Activated naive CD8-positive, alpha-beta T cell treated with anti-CD3 and anti-CD28 coated beads for 36 hours (primary cell): ENCODE measurements at regions not wholly inside any gene's neighbourhood (a gene's known extent, or its start where the extent isn't known, plus 50 kb on each side); places are given as distances from the start of the nearest gene placed in this dataset.

Experiments used
- DNase-seq: peaks from one replicate; pipeline ENCODE4 v3.0.0; 2021
- H3K27ac Mint-ChIP-seq: one replicate; pipeline ENCODE4 v1.8.0; 2022; ENCODE audit warnings: mild to moderate bottlenecking, moderate library complexity, mixed read lengths
- H3K27me3 Mint-ChIP-seq: one replicate; pipeline ENCODE4 v1.8.0; 2022; ENCODE audit warnings: mild to moderate bottlenecking, mixed read lengths
- H3K36me3 Mint-ChIP-seq: one replicate; pipeline ENCODE4 v1.8.0; 2021; ENCODE audit warnings: mild to moderate bottlenecking, mixed read lengths
- H3K4me1 Mint-ChIP-seq: one replicate; pipeline ENCODE4 v1.8.0; 2021; ENCODE audit warnings: mixed read lengths
- H3K4me3 Mint-ChIP-seq: one replicate; pipeline ENCODE4 v1.8.0; 2022; ENCODE audit warnings: mild to moderate bottlenecking, moderate library complexity, mixed read lengths
- H3K9me3 Mint-ChIP-seq: one replicate; pipeline ENCODE4 v1.8.0; 2022; ENCODE audit warnings: mixed read lengths

DNA sequence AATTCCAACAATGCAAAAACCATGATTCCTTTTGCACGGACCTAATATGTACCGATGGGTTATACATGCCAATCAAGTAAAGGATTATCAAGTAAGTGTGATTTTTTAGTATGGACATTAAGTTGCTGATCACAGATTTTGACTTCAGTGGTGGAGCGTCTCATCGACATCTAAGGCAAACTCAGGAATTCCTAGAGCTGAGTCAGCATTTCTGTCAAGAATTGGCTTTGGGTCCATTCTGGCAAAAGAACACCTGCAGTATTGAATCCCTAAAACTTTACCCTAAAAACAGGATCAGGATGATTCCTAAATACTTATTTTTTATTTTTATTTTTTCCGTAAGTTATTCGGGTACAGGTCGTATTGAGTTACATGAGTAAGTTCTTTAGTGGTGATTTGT lies 83.6 kb downstream of the HPGD start:
- no peak overlapping the region for H3K4me3 Mint-ChIP-seq
- H3K36me3 Mint-ChIP-seq, result no peaks in the 10 kb centered on the region
- no peaks in the 10 kb centered on the region for H3K27me3 Mint-ChIP-seq
- no peak for DNase-seq
- peaks cover 1% of the 10 kb centered on the region for H3K9me3 Mint-ChIP-seq
- H3K4me1 Mint-ChIP-seq, result no peaks in the 10 kb centered on the region
- no peak overlapping the region for H3K27ac Mint-ChIP-seq

DNA sequence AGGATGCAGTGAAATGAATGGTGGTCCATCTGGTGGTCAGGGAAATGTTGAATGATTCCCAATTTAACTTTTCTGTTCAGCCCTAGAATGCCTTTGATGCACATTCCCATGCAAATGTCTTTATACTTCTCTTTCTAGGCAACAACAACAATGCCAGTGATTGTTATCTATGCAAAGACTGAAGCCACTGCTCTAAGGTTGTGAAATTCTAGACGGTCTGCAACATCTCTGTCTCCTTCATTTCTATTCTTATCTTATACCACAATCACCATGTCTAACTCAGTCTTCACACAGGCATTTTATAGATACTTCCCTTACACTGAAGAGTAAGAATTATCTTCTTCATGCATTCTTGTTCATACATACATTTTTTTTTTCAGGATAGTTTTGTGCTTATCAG lies 84.5 kb downstream of the HPGD start:
- no peak for DNase-seq
- H3K4me3 Mint-ChIP-seq, result no peak overlapping the region
- no peaks in the 10 kb centered on the region for H3K36me3 Mint-ChIP-seq
- no peaks in the 10 kb centered on the region for H3K4me1 Mint-ChIP-seq
- peaks cover 1% of the 10 kb centered on the region for H3K9me3 Mint-ChIP-seq
- H3K27me3 Mint-ChIP-seq, result no peaks in the 10 kb centered on the region
- H3K27ac Mint-ChIP-seq, result no peak overlapping the region

GRCh38 chr4:174437324-174437723 lies 85.0 kb downstream of the HPGD start:
- no peak overlapping the region for H3K27ac Mint-ChIP-seq
- H3K9me3 Mint-ChIP-seq, result peaks cover 1% of the 10 kb centered on the region
- H3K36me3 Mint-ChIP-seq, result no peaks in the 10 kb centered on the region
- no peak for DNase-seq
- no peak overlapping the region for H3K4me3 Mint-ChIP-seq
- no peaks in the 10 kb centered on the region for H3K4me1 Mint-ChIP-seq
- no peaks in the 10 kb centered on the region for H3K27me3 Mint-ChIP-seq

GRCh38 chr4:174436377-174436776 lies 85.9 kb downstream of the HPGD start:
- peaks cover 1% of the 10 kb centered on the region for H3K9me3 Mint-ChIP-seq
- no peak overlapping the region for H3K27ac Mint-ChIP-seq
- H3K27me3 Mint-ChIP-seq, result no peaks in the 10 kb centered on the region
- H3K4me1 Mint-ChIP-seq, result no peaks in the 10 kb centered on the region
- DNase-seq, result no peak
- H3K36me3 Mint-ChIP-seq, result no peaks in the 10 kb centered on the region
- no peak overlapping the region for H3K4me3 Mint-ChIP-seq

- H3K4me1 Mint-ChIP-seq, result no peaks in the 10 kb centered on the region
- H3K9me3 Mint-ChIP-seq, result peaks cover 1% of the 10 kb centered on the region
- no peak overlapping the region for H3K27ac Mint-ChIP-seq
- H3K27me3 Mint-ChIP-seq, result no peaks in the 10 kb centered on the region
- no peak overlapping the region for H3K4me3 Mint-ChIP-seq
- H3K36me3 Mint-ChIP-seq, result no peaks in the 10 kb centered on the region
- no peak for DNase-seq
Observed at GRCh38 chr4:174435974-174436373, 86.3 kb downstream of the HPGD start.

DNA sequence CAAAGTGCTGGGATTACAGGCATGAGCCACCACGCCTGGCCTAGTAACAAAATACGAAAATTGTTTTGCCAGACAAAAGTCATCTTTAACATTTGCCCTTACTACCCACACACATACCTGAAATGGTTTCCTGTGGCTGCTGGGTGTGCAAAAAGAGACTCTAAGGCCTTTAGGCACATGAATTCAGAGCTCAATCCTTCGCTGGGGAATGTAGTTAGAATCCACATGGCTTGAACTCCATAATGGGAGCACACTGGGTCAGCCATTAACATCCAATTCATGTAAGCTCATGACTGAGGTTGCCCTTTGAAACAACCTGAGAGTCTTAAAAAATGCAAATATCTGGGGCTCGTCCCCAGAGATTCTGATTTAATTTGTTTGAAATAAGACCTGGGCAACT lies 87.8 kb downstream of the HPGD start:
- H3K27ac Mint-ChIP-seq, result no peak overlapping the region
- H3K36me3 Mint-ChIP-seq, result no peaks in the 10 kb centered on the region
- peaks cover 1% of the 10 kb centered on the region for H3K9me3 Mint-ChIP-seq
- H3K4me1 Mint-ChIP-seq, result no peaks in the 10 kb centered on the region
- no peak for DNase-seq
- H3K4me3 Mint-ChIP-seq, result no peak overlapping the region
- H3K27me3 Mint-ChIP-seq, result no peaks in the 10 kb centered on the region

- no peaks in the 10 kb centered on the region for H3K36me3 Mint-ChIP-seq
- no peaks in the 10 kb centered on the region for H3K9me3 Mint-ChIP-seq
- no peak for DNase-seq
- H3K4me1 Mint-ChIP-seq, result no peaks in the 10 kb centered on the region
- no peak overlapping the region for H3K4me3 Mint-ChIP-seq
- no peaks in the 10 kb centered on the region for H3K27me3 Mint-ChIP-seq
- no peak overlapping the region for H3K27ac Mint-ChIP-seq
Observed at GRCh38 chr4:174430576-174430975, 91.7 kb downstream of the HPGD start.

- no peak overlapping the region for H3K4me3 Mint-ChIP-seq
- no peaks in the 10 kb centered on the region for H3K36me3 Mint-ChIP-seq
- DNase-seq, result no peak
- H3K4me1 Mint-ChIP-seq, result no peaks in the 10 kb centered on the region
- H3K27ac Mint-ChIP-seq, result no peak overlapping the region
- H3K27me3 Mint-ChIP-seq, result no peaks in the 10 kb centered on the region
- H3K9me3 Mint-ChIP-seq, result no peaks in the 10 kb centered on the region
Observed at GRCh38 chr4:174429701-174430410, 92.4 kb downstream of the HPGD start.

- no peaks in the 10 kb centered on the region for H3K27me3 Mint-ChIP-seq
- no peak overlapping the region for H3K4me3 Mint-ChIP-seq
- no peaks in the 10 kb centered on the region for H3K36me3 Mint-ChIP-seq
- H3K9me3 Mint-ChIP-seq, result no peaks in the 10 kb centered on the region
- H3K4me1 Mint-ChIP-seq, result peaks cover 8% of the 10 kb centered on the region
- no peak overlapping the region for H3K27ac Mint-ChIP-seq
- DNase-seq, result no peak
Observed at GRCh38 chr4:174427571-174428140, 94.6 kb downstream of the HPGD start.

DNA sequence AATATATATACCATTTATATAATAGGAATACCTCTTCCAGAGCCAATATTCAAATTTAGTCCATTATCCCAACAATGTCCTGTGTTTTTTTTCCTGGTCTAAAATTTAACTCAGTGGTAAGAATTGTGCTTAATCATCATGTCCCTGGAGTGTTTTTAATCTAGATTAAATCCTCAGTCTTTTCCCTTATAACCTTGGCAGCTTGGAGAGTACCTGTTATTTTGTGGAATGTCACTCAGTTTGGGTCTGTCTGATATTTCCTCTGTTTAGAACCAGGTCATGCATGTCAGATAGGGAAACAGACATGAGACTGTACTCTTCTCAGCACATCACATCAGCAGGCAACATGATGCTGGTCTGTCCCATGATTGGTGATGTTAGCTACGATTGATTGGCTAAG lies 96.6 kb downstream of the HPGD start:
- H3K4me3 Mint-ChIP-seq, result no peak overlapping the region
- H3K36me3 Mint-ChIP-seq, result no peaks in the 10 kb centered on the region
- H3K27ac Mint-ChIP-seq, result no peak overlapping the region
- no peaks in the 10 kb centered on the region for H3K9me3 Mint-ChIP-seq
- peaks cover 16% of the 10 kb centered on the region for H3K4me1 Mint-ChIP-seq
- no peaks in the 10 kb centered on the region for H3K27me3 Mint-ChIP-seq
- no peak for DNase-seq

DNA sequence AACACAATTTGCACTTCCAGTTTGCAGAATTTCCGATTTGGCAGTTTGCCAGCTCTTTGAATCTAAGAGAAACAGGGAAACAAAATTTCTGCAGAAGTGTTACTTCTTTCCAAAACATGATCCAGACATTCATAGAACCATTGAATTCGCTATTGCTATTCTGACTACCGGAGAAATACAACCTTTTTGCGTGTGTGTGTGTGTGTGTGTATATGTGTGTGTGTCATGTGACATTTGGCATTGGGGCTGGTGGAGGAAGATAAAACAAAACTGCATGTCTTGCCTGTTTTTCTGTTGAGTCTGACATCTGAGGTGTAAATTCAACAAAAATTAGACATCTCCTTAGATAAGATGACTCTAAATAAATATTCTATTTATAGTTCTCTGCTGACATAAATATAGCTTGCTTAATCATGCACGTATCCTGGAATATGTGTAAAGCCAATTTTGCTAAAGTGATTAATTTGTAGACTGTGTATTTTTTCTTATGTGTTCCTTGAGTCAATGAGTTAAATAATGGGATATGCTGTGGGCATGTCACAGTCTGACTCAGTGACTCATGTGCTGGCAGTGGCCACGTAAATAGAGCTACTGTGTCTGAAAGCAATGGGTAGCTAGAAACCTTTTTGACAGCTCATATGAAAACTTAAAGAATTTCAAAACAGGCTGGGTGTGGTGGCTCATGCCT lies 98.9 kb downstream of the HPGD start:
- peak; percentile 15 for DNase-seq
- peak overlapping the region; percentile 9 for H3K4me3 Mint-ChIP-seq
- H3K27ac Mint-ChIP-seq, result no peak overlapping the region
- no peaks in the 10 kb centered on the region for H3K36me3 Mint-ChIP-seq
- H3K4me1 Mint-ChIP-seq, result peaks cover 27% of the 10 kb centered on the region
- no peaks in the 10 kb centered on the region for H3K9me3 Mint-ChIP-seq
- no peaks in the 10 kb centered on the region for H3K27me3 Mint-ChIP-seq

DNA sequence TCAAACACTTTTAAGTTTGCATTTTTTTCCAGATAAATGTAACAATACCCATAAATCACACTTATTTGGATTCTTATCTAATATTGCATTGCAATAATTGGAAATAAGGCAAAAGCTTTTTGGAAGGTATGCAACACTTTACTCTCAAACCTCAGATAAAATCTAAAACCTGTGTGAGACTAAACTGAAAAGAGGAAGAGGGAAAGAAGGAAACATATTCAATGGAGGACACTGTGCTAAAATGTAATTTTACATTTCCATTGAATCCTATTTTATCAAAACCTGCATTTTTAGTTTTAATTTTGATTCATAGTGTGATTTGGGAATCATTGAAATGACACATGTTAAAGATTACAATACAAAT lies 99.4 kb downstream of the HPGD start:
- Mint-ChIP-seq H3K9me3 (no peaks in the 10 kb centered on the region), H3K27ac (no peak overlapping the region), H3K36me3 (no peaks in the 10 kb centered on the region), H3K4me1 (peaks cover 27% of the 10 kb centered on the region), H3K27me3 (no peaks in the 10 kb centered on the region), H3K4me3 (peak overlapping the region; percentile 9)
- DNase-seq, result no peak

DNA sequence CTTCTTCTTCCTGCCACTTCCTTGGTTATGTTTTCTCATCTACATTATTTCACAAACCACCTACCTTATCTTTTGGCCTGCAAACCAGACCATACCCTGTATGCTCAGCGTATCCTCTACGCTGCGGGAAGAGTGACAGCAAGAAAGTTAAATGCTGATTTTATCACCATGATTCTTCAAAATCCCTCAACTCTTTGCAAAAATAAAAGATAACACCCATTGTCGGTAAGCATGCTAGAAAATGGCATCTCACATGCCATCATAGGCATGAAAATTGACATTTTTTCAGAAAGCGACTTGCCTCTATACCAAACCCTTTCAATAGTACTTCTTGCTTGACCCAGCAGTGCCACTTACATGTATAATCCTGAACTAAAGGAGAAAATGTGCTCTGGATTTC lies 102.0 kb downstream of the HPGD start:
- H3K27ac Mint-ChIP-seq, result peak overlapping the region; percentile 60
- peaks cover 5% of the 10 kb centered on the region for H3K9me3 Mint-ChIP-seq

DNA sequence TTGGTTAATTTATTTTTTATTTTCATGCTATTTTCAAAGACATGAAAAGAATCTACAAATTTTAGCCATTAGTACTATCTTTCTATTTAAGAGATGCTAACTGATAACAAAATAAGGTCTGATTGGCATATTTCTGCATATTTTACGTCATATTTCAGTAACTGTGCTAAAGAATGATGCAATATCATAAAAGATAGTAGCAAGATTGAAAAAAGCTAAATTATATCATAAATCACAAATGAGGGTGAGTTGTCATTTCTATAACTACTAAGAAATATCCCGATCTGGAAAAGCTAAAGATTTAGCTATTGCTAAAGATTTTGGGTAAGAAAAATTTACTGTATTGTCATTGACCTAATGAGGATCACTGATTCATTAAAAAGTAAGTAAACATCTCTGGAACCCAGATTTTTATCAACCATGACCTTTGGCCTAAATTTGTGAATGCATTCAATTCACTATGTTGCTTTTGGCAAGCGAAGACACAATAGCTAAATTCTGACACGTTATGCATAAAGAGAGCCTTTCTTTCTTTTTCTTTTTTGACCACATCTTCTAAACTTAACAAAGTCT lies 103.6 kb downstream of the HPGD start:
- no peaks in the 10 kb centered on the region for H3K36me3 Mint-ChIP-seq
- H3K4me1 Mint-ChIP-seq, result peaks cover 27% of the 10 kb centered on the region
- H3K27ac Mint-ChIP-seq, result no peak overlapping the region
- H3K9me3 Mint-ChIP-seq, result peaks cover 8% of the 10 kb centered on the region
- no peak for DNase-seq
- H3K4me3 Mint-ChIP-seq, result no peak overlapping the region
- H3K27me3 Mint-ChIP-seq, result peaks cover 3% of the 10 kb centered on the region

More for the DNA sequence above, 102.0 kb downstream of the HPGD start:
- Mint-ChIP-seq H3K27me3 (peaks cover 3% of the 10 kb centered on the region), H3K36me3 (no peaks in the 10 kb centered on the region), H3K4me1 (peaks cover 27% of the 10 kb centered on the region), H3K4me3 (peak overlapping the region; percentile 5)
- DNase-seq, result no peak

DNA sequence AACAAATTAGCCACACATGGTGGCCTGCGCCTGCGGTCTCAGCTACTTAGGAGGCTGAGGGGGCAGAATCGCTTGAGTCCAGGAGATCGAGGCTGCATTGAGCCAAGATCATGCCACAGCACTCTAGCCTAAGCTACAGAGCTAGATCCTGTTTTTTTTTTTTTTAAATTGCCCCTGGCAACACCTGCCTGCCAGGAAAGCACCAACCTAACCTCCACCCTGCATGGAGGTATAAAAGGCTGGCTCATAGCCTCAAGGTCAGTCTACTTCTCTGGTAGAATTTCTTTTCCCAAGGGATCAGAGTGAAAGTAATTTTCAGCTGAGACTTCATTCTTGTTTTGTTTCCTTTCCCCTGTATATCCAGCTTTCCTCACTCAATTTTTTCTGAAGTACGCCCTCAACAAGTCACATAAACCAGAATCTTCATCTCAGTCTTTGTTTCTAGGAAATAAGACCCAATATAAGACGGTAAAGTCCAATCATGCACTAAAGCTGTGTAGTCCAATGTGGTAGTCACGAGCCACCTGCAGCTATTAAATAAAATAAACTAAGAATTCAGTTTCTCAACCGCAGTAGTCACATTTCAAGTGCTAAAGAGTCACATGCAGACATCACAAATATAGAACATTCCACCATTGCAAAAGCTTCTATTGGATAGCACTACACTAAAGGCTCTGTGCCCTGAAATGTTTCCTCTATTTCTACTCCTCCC lies 113.3 kb downstream of the HPGD start:
- H3K9me3 Mint-ChIP-seq, result peaks cover 2% of the 10 kb centered on the region
- DNase-seq, result no peak
- H3K27me3 Mint-ChIP-seq, result no peaks in the 10 kb centered on the region
- no peaks in the 10 kb centered on the region for H3K4me1 Mint-ChIP-seq
- no peak overlapping the region for H3K27ac Mint-ChIP-seq
- H3K4me3 Mint-ChIP-seq, result no peak overlapping the region
- no peaks in the 10 kb centered on the region for H3K36me3 Mint-ChIP-seq
